SU-DHL-6 (cell line): ENCODE measurements at regions not wholly inside any gene's neighbourhood (a gene's known extent, or its start where the extent isn't known, plus 50 kb on each side); places are given as distances from the start of the nearest gene placed in this dataset.

Experiments
- H2AFZ ChIP-seq: fragments of 200-600 bp; sonication (generic); 2 replicates; pipeline ENCODE4 v1.6.1; 2014; ENCODE audit warnings: low read depth, mild to moderate bottlenecking, moderate library complexity, mixed read lengths, antibody characterized with exemption, low read length; ENCODE audit not compliant: severe bottlenecking
- H3F3A ChIP-seq: fragments of 200-600 bp; shearing (Covaris generic); 2 replicates; pipeline ENCODE4 v1.6.0; 2016; ENCODE audit warnings: antibody characterized with exemption, mild to moderate bottlenecking; ENCODE audit not compliant: insufficient read depth
- H3K27ac ChIP-seq: fragments of 200-600 bp; sonication (generic); 2 replicates; pipeline ENCODE4 v1.5.1; 2016; ENCODE audit warnings: low read depth, mild to moderate bottlenecking, low read length, moderate library complexity, mixed read lengths
- H3K27me3 ChIP-seq: fragments of 200-600 bp; sonication (generic), shearing (Covaris generic); 2 replicates; pipeline ENCODE4 v1.6.0; 2014; ENCODE audit warnings: mild to moderate bottlenecking, low read length
- H3K36me3 ChIP-seq: fragments of 200-600 bp; sonication (generic); 2 replicates; pipeline ENCODE4 v1.6.1; 2014; ENCODE audit warnings: mild to moderate bottlenecking, low read length, mixed read lengths
- H3K4me2 ChIP-seq: fragments of 300-600, 200-600 bp; shearing (Covaris generic), sonication (generic); 2 replicates; pipeline ENCODE4 v1.6.0; 2014; ENCODE audit warnings: low read length, low read depth, mild to moderate bottlenecking; ENCODE audit not compliant: poor library complexity, severe bottlenecking
- H3K4me3 ChIP-seq: fragments of 200-600 bp; sonication (generic); 2 replicates; pipeline ENCODE4 v1.5.1; 2014; ENCODE audit warnings: antibody characterized with exemption, low read length, mild to moderate bottlenecking, mixed read lengths; ENCODE audit not compliant: insufficient read depth, poor library complexity, severe bottlenecking
- H3K79me2 ChIP-seq: fragments of 200-600 bp; sonication (generic); 2 replicates; pipeline ENCODE4 v1.6.1; 2014; ENCODE audit warnings: mild to moderate bottlenecking, low read length, moderate library complexity; ENCODE audit not compliant: insufficient read depth
- H3K9ac ChIP-seq: fragments of 200-600 bp; sonication (generic); 2 replicates; pipeline ENCODE4 v1.7.0; 2014; ENCODE audit warnings: mild to moderate bottlenecking, low read length
- H3K9me2 ChIP-seq: fragments of 200-600 bp; sonication (generic); replicated peaks from 2 replicates; pipeline ENCODE4 v1.6.1; 2014; ENCODE audit warnings: low read length; ENCODE audit not compliant: insufficient read depth
- H3K9me3 ChIP-seq: fragments of 200-600 bp; sonication (generic); 2 replicates; pipeline ENCODE4 v1.6.1; 2014; ENCODE audit warnings: low read length, mixed read lengths; ENCODE audit not compliant: insufficient read depth
- H4K20me1 ChIP-seq: fragments of 200-600 bp; sonication (generic); 2 replicates; pipeline ENCODE4 v1.6.1; 2014; ENCODE audit warnings: low read depth, mild to moderate bottlenecking, antibody characterized with exemption, low read length, moderate library complexity, mixed read lengths
- CTCF ChIP-seq: fragments of 200-600 bp; sonication (generic); IDR thresholded peaks from one replicate; pipeline ENCODE4 v1.5.1; 2017; ENCODE audit warnings: antibody characterized with exemption, mild to moderate bottlenecking, low read length, moderate library complexity; ENCODE audit not compliant: insufficient read depth, poor library complexity, severe bottlenecking
- EZH2phosphoT487 ChIP-seq: fragments of 200-600 bp; sonication (generic), shearing (Covaris generic); conservative IDR thresholded peaks from 2 replicates; pipeline ENCODE4 v1.6.1; 2018; ENCODE audit warnings: mild to moderate bottlenecking, antibody characterized with exemption, low read length, moderate library complexity, mixed read lengths

DNA sequence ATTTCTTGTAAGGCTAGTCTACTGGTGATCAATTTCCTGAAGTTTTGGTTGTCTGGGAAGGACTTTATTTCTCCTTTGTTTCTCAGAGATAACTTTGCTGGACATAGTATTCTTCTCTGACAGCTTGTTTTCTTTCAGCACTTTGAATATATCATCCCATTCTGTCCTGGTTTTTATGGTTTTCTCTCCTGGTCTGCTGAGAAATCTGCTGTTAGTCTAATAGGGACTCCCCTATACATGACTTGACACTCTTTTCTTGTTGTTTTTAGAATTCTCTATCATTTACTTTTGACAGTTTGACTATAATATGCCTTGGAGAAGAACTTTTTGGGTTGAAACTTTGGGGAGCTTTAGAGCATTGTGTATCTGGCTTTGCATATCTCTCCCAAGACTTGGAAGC is 112.5 kb downstream of the PRL start:
- Histone ChIP-seq H3K9ac (no peak overlapping the region), H3K27ac (no peak overlapping the region), H2AFZ (no peak overlapping the region), H3F3A (no peaks in the 10 kb centered on the region), H3K79me2 (no peaks in the 10 kb centered on the region), H3K27me3 (no peaks in the 10 kb centered on the region), H3K9me2 (no peaks in the 10 kb centered on the region), H4K20me1 (no peaks in the 10 kb centered on the region), H3K36me3 (no peaks in the 10 kb centered on the region), H3K9me3 (0 out of 2 replicates have a peak, but pooled peaks cover 7% of the 10 kb centered on the region), H3K4me2 (no peak overlapping the region), H3K4me3 (no peak overlapping the region)
- TF ChIP-seq EZH2phosphoT487 (no peak), CTCF (no peak)

GRCh38 chr6:22189946-22190345 is 106.9 kb downstream of the PRL start:
- Histone ChIP-seq H3K9me2 (no peaks in the 10 kb centered on the region), H3K4me3 (no peak overlapping the region), H3K9ac (no peak overlapping the region), H3K27ac (no peak overlapping the region), H3F3A (no peaks in the 10 kb centered on the region), H4K20me1 (no peaks in the 10 kb centered on the region), H3K79me2 (no peaks in the 10 kb centered on the region), H3K9me3 (no peaks in the 10 kb centered on the region), H3K27me3 (no peaks in the 10 kb centered on the region), H3K36me3 (no peaks in the 10 kb centered on the region), H2AFZ (no peak overlapping the region), H3K4me2 (no peak overlapping the region)
- no peak for TF ChIP-seq CTCF
- TF ChIP-seq EZH2phosphoT487: no peak

GRCh38 chr6:22194188-22194921 is 102.5 kb downstream of the PRL start:
- Histone ChIP-seq H3F3A (no peaks in the 10 kb centered on the region), H3K9ac (no peak overlapping the region), H3K27me3 (no peaks in the 10 kb centered on the region), H3K9me2 (no peaks in the 10 kb centered on the region), H3K36me3 (no peaks in the 10 kb centered on the region), H3K4me2 (no peak overlapping the region), H3K79me2 (no peaks in the 10 kb centered on the region), H4K20me1 (no peaks in the 10 kb centered on the region), H3K9me3 (no peaks in the 10 kb centered on the region), H3K27ac (no peak overlapping the region), H3K4me3 (no peak overlapping the region), H2AFZ (no peak overlapping the region)
- TF ChIP-seq CTCF (no peak), EZH2phosphoT487 (no peak)
